ENCODE measurements at regions not wholly inside any gene's neighbourhood (a gene's known extent, or its start where the extent isn't known, plus 50 kb on each side); places are given as distances from the start of the nearest gene placed in this dataset.

GRCh38 chr14:104291123-104292000, 153.0 kb downstream of the KIF26A start:
- Histone ChIP-seq H2AK5ac (ENCODE audit: low read length) (no peak overlapping the region), H3K9ac (ENCODE audit: low read length) (no peak overlapping the region), H3K18ac (ENCODE audit: low read length) (no peak overlapping the region), H3K23ac (ENCODE audit: low read length) (no peak overlapping the region), H2BK120ac (ENCODE audit: insufficient read depth, low read length, poor library complexity) (no peak overlapping the region), H3K79me2 (ENCODE audit: control insufficient read depth, insufficient read depth, low read length, poor library complexity) (no peaks in the 10 kb centered on the region), H4K12ac (ENCODE audit: low read depth, low read length) (no peak overlapping the region), H3K14ac (ENCODE audit: low read length) (no peak overlapping the region), H2AFZ (ENCODE audit: insufficient read depth, low read length, poor library complexity) (no peak overlapping the region), H4K8ac (ENCODE audit: low read depth, low read length) (no peak overlapping the region), H3K79me1 (ENCODE audit: low read length) (no peaks in the 10 kb centered on the region), H4K91ac (ENCODE audit: low read depth, low read length) (no peak overlapping the region), H3K4me1 (ENCODE audit: control insufficient read depth in 1 of 2, insufficient read depth in 2 of 2, low read length in 2 of 2) (peaks cover 6 to 8% of the 10 kb centered on the region in 2 experiments), H3K4ac (ENCODE audit: low read depth, low read length) (no peak overlapping the region), H3K9me3 (ENCODE audit: insufficient read depth, low read depth, low read length) (peaks cover 11% of the 10 kb centered on the region), H3K36me3 (ENCODE audit: control insufficient read depth in 1 of 2, insufficient read depth in 2 of 2, low read length in 2 of 2) (no peaks in the 10 kb centered on the region), H3K27me3 (ENCODE audit: insufficient read depth, low read length) (no peaks in the 10 kb centered on the region), H2BK12ac (ENCODE audit: low read length) (no peak overlapping the region), H3K4me2 (ENCODE audit: low read length) (peak overlapping the region; percentile 34), H3K4me3 (ENCODE audit: low read depth, low read length) (no peak overlapping the region), H2BK5ac (ENCODE audit: low read depth, low read length, poor library complexity) (no peak overlapping the region), H3K27ac (ENCODE audit: low read depth, low read length) (no peak overlapping the region)
- WGBS (ENCODE audit: extremely low coverage, insufficient coverage, insufficient read length) = no CpG with 5 or more reads among the region's 25 CpGs
- no peak for DNase-seq

- Histone ChIP-seq H3K27me3 (ENCODE audit: insufficient read depth, low read length) (no peaks in the 10 kb centered on the region), H3K79me2 (ENCODE audit: control insufficient read depth, insufficient read depth, low read length, poor library complexity) (no peaks in the 10 kb centered on the region), H2BK120ac (ENCODE audit: insufficient read depth, low read length, poor library complexity) (no peak overlapping the region), H3K4me2 (ENCODE audit: low read length) (no peak overlapping the region), H4K12ac (ENCODE audit: low read depth, low read length) (no peak overlapping the region), H2BK12ac (ENCODE audit: low read length) (no peak overlapping the region), H2AK5ac (ENCODE audit: low read length) (no peak overlapping the region), H2AFZ (ENCODE audit: insufficient read depth, low read length, poor library complexity) (no peak overlapping the region), H3K9ac (ENCODE audit: low read length) (no peak overlapping the region), H3K4me3 (ENCODE audit: low read depth, low read length) (no peak overlapping the region), H4K91ac (ENCODE audit: low read depth, low read length) (no peak overlapping the region), H2BK5ac (ENCODE audit: low read depth, low read length, poor library complexity) (no peak overlapping the region), H3K23ac (ENCODE audit: low read length) (no peak overlapping the region), H3K18ac (ENCODE audit: low read length) (no peak overlapping the region), H3K79me1 (ENCODE audit: low read length) (no peaks in the 10 kb centered on the region), H3K9me3 (ENCODE audit: insufficient read depth, low read depth, low read length) (peaks cover 11% of the 10 kb centered on the region), H3K27ac (ENCODE audit: low read depth, low read length) (no peak overlapping the region), H3K4ac (ENCODE audit: low read depth, low read length) (no peak overlapping the region), H4K8ac (ENCODE audit: low read depth, low read length) (no peak overlapping the region), H3K14ac (ENCODE audit: low read length) (no peak overlapping the region), H3K4me1 (ENCODE audit: control insufficient read depth in 1 of 2, insufficient read depth in 2 of 2, low read length in 2 of 2) (peaks cover 6 to 8% of the 10 kb centered on the region in 2 experiments), H3K36me3 (ENCODE audit: control insufficient read depth in 1 of 2, insufficient read depth in 2 of 2, low read length in 2 of 2) (no peaks in the 10 kb centered on the region)
- WGBS (ENCODE audit: extremely low coverage, insufficient coverage, insufficient read length) = no CpG with 5 or more reads among the region's 28 CpGs
- DNase-seq = no peak
Measured at GRCh38 chr14:104292084-104292970, 153.9 kb downstream of the KIF26A start.

GRCh38 chr14:104293231-104293841, 154.9 kb downstream of the KIF26A start:
- Histone ChIP-seq H3K14ac (ENCODE audit: low read length) (no peak overlapping the region), H3K9me3 (ENCODE audit: insufficient read depth, low read depth, low read length) (peaks cover 13% of the 10 kb centered on the region), H3K23ac (ENCODE audit: low read length) (no peak overlapping the region), H3K79me1 (ENCODE audit: low read length) (no peaks in the 10 kb centered on the region), H3K27ac (ENCODE audit: low read depth, low read length) (no peak overlapping the region), H3K4ac (ENCODE audit: low read depth, low read length) (no peak overlapping the region), H3K27me3 (ENCODE audit: insufficient read depth, low read length) (no peaks in the 10 kb centered on the region), H2BK120ac (ENCODE audit: insufficient read depth, low read length, poor library complexity) (no peak overlapping the region), H4K91ac (ENCODE audit: low read depth, low read length) (no peak overlapping the region), H3K36me3 (ENCODE audit: control insufficient read depth in 1 of 2, insufficient read depth in 2 of 2, low read length in 2 of 2) (no peaks in the 10 kb centered on the region), H3K18ac (ENCODE audit: low read length) (no peak overlapping the region), H4K12ac (ENCODE audit: low read depth, low read length) (no peak overlapping the region), H3K4me2 (ENCODE audit: low read length) (no peak overlapping the region), H2BK12ac (ENCODE audit: low read length) (no peak overlapping the region), H2AK5ac (ENCODE audit: low read length) (no peak overlapping the region), H3K4me3 (ENCODE audit: low read depth, low read length) (no peak overlapping the region), H3K4me1 (ENCODE audit: control insufficient read depth in 1 of 2, insufficient read depth in 2 of 2, low read length in 2 of 2) (peaks cover 6 to 8% of the 10 kb centered on the region in 2 experiments), H4K8ac (ENCODE audit: low read depth, low read length) (no peak overlapping the region), H2BK5ac (ENCODE audit: low read depth, low read length, poor library complexity) (no peak overlapping the region), H3K9ac (ENCODE audit: low read length) (no peak overlapping the region), H3K79me2 (ENCODE audit: control insufficient read depth, insufficient read depth, low read length, poor library complexity) (no peaks in the 10 kb centered on the region), H2AFZ (ENCODE audit: insufficient read depth, low read length, poor library complexity) (no peak overlapping the region)
- DNase-seq = no peak
- no CpG with 5 or more reads among the region's 15 CpGs for whole genome bisulfite sequencing (ENCODE audit: extremely low coverage, insufficient coverage, insufficient read length)

- WGBS (ENCODE audit: extremely low coverage, insufficient coverage, insufficient read length) = 100% methylated on average over 1 of the region's 18 CpGs
- no peak overlapping the region for H3K27ac ChIP-seq (ENCODE audit: low read depth, low read length)
- no peak overlapping the region for H3K18ac ChIP-seq (ENCODE audit: low read length)
- H2AK5ac ChIP-seq (ENCODE audit: low read length) = no peak overlapping the region
- H3K23ac ChIP-seq (ENCODE audit: low read length) = no peak overlapping the region
- no peak overlapping the region for H3K4me3 ChIP-seq (ENCODE audit: low read depth, low read length)
- no peak overlapping the region for H2BK5ac ChIP-seq (ENCODE audit: low read depth, low read length, poor library complexity)
- no peak overlapping the region for H3K4ac ChIP-seq (ENCODE audit: low read depth, low read length)
- no peak overlapping the region for H3K9ac ChIP-seq (ENCODE audit: low read length)
- no peak overlapping the region for H2BK120ac ChIP-seq (ENCODE audit: insufficient read depth, low read length, poor library complexity)
- H3K14ac ChIP-seq (ENCODE audit: low read length) = no peak overlapping the region
- no peak overlapping the region for H4K91ac ChIP-seq (ENCODE audit: low read depth, low read length)
- H4K8ac ChIP-seq (ENCODE audit: low read depth, low read length) = no peak overlapping the region
- no peak overlapping the region for H2AFZ ChIP-seq (ENCODE audit: insufficient read depth, low read length, poor library complexity)
- H3K79me1 ChIP-seq (ENCODE audit: low read length) = no peaks in the 10 kb centered on the region
- no peaks in the 10 kb centered on the region for H3K36me3 ChIP-seq (ENCODE audit: control insufficient read depth in 1 of 2, insufficient read depth in 2 of 2, low read length in 2 of 2)
- peaks cover 9% of the 10 kb centered on the region for H3K9me3 ChIP-seq (ENCODE audit: insufficient read depth, low read depth, low read length)
- H2BK12ac ChIP-seq (ENCODE audit: low read length) = no peak overlapping the region
- peaks cover 6 to 8% of the 10 kb centered on the region in 2 experiments for H3K4me1 ChIP-seq (ENCODE audit: control insufficient read depth in 1 of 2, insufficient read depth in 2 of 2, low read length in 2 of 2)
- no peak overlapping the region for H4K12ac ChIP-seq (ENCODE audit: low read depth, low read length)
- no peak overlapping the region for H3K4me2 ChIP-seq (ENCODE audit: low read length)
- DNase-seq = no peak
- no peaks in the 10 kb centered on the region for H3K27me3 ChIP-seq (ENCODE audit: insufficient read depth, low read length)
- H3K79me2 ChIP-seq (ENCODE audit: control insufficient read depth, insufficient read depth, low read length, poor library complexity) = no peaks in the 10 kb centered on the region
Measured at GRCh38 chr14:104293851-104294627, 155.7 kb downstream of the KIF26A start.
